Karpas-422 (cell line): ENCODE measurements at regions not wholly inside any gene's neighbourhood (a gene's known extent, or its start where the extent isn't known, plus 50 kb on each side); places are given as distances from the start of the nearest gene placed in this dataset.

Source experiments
- DNase-seq: peaks from one replicate; pipeline ENCODE4 v3.0.0-alpha.2; 2015
- H2AFZ ChIP-seq: fragments of 200-600 bp; sonication (generic); 2 replicates; pipeline ENCODE4 v1.6.1; 2014; ENCODE audit warnings: antibody characterized with exemption, low read length, mixed read lengths
- H3K27ac ChIP-seq: fragments of 200-600 bp; sonication (generic); 2 replicates; pipeline ENCODE4 v1.5.1; 2014; ENCODE audit warnings: mild to moderate bottlenecking, low read length, moderate library complexity
- H3K27me3 ChIP-seq: fragments of 200-600 bp; sonication (generic); 2 replicates; pipeline ENCODE4 v1.6.1; 2014; ENCODE audit warnings: low read length, mixed read lengths
- H3K36me3 ChIP-seq: fragments of 200-600 bp; sonication (generic); 2 replicates; pipeline ENCODE4 v1.6.1; 2014; ENCODE audit warnings: low read length, mixed read lengths; ENCODE audit not compliant: insufficient read depth
- H3K4me1 ChIP-seq: fragments of 200-600 bp; sonication (generic); 2 replicates; pipeline ENCODE4 v1.6.1; 2014; ENCODE audit warnings: mild to moderate bottlenecking, low read length, mixed read lengths
- H3K4me2 ChIP-seq: fragments of 200-600 bp; sonication (generic); 2 replicates; pipeline ENCODE4 v1.6.1; 2014; ENCODE audit warnings: low read length, low read depth, mild to moderate bottlenecking; ENCODE audit not compliant: poor library complexity, severe bottlenecking
- H3K4me3 ChIP-seq: fragments of 200-600 bp; sonication (generic); 2 replicates; pipeline ENCODE4 v1.5.1; 2014; ENCODE audit warnings: mild to moderate bottlenecking, antibody characterized with exemption, low read length, mixed read lengths
- H3K79me2 ChIP-seq: fragments of 200-600 bp; sonication (generic); 2 replicates; pipeline ENCODE4 v1.6.1; 2014; ENCODE audit warnings: mild to moderate bottlenecking, low read length, mixed read lengths
- H3K9ac ChIP-seq: fragments of 200-600 bp; sonication (generic); 2 replicates; pipeline ENCODE4 v1.6.0; 2014; ENCODE audit warnings: low read length
- H3K9me2 ChIP-seq: fragments of 200-600 bp; sonication (generic), shearing (Covaris generic); replicated peaks from 2 replicates; pipeline ENCODE4 v1.6.0; 2014; ENCODE audit warnings: mild to moderate bottlenecking, low read length, moderate library complexity; ENCODE audit not compliant: insufficient read depth
- H3K9me3 ChIP-seq: fragments of 300-700, 200-600 bp; sonication (generic); 2 replicates; pipeline ENCODE4 v1.6.1; 2014; ENCODE audit warnings: low read length, mixed read lengths
- H4K20me1 ChIP-seq: fragments of 200-600 bp; sonication (generic); 2 replicates; pipeline ENCODE4 v1.6.1; 2014; ENCODE audit warnings: mild to moderate bottlenecking, antibody characterized with exemption, low read length, low read depth; ENCODE audit not compliant: insufficient read depth

- Histone ChIP-seq H3K27me3 (no peaks in the 10 kb centered on the region), H3K79me2 (no peaks in the 10 kb centered on the region), H3K4me3 (no peak overlapping the region), H2AFZ (no peak overlapping the region), H3K4me2 (no peak overlapping the region), H3K36me3 (no peaks in the 10 kb centered on the region; the same call in 1 of the 2 replicates), H3K27ac (no peak overlapping the region), H3K4me1 (peaks cover 15% of the 10 kb centered on the region), H4K20me1 (no peaks in the 10 kb centered on the region), H3K9me3 (no peaks in the 10 kb centered on the region), H3K9ac (no peak overlapping the region), H3K9me2 (no peaks in the 10 kb centered on the region)
- DNase-seq, result no peak
These were observed 273.8 kb downstream of the MRTFB start for GRCh38 chr16:14344945-14345344.

GRCh38 chr16:14344292-14344691 is 273.2 kb downstream of the MRTFB start:
- Histone ChIP-seq H3K4me2 (no peak overlapping the region), H3K4me1 (peaks cover 9% of the 10 kb centered on the region), H3K27me3 (no peaks in the 10 kb centered on the region), H4K20me1 (no peaks in the 10 kb centered on the region), H3K9ac (no peak overlapping the region), H2AFZ (no peak overlapping the region), H3K4me3 (no peak overlapping the region), H3K9me2 (no peaks in the 10 kb centered on the region), H3K36me3 (no peaks in the 10 kb centered on the region; the same call in 1 of the 2 replicates), H3K27ac (no peak overlapping the region), H3K9me3 (no peaks in the 10 kb centered on the region), H3K79me2 (no peaks in the 10 kb centered on the region)
- no peak for DNase-seq

GRCh38 chr16:14341324-14342225 is 270.5 kb downstream of the MRTFB start:
- no peak overlapping the region for H2AFZ ChIP-seq
- H3K9me2 ChIP-seq, result no peaks in the 10 kb centered on the region
- no peaks in the 10 kb centered on the region for H3K9me3 ChIP-seq
- no peak overlapping the region for H3K4me2 ChIP-seq
- H3K9ac ChIP-seq, result no peak overlapping the region
- H3K36me3 ChIP-seq, result no peaks in the 10 kb centered on the region; the same call in 1 of the 2 replicates
- H3K79me2 ChIP-seq, result no peaks in the 10 kb centered on the region
- no peak overlapping the region for H3K4me3 ChIP-seq
- no peaks in the 10 kb centered on the region for H4K20me1 ChIP-seq
- H3K27me3 ChIP-seq, result no peaks in the 10 kb centered on the region
- peaks cover 3% of the 10 kb centered on the region for H3K4me1 ChIP-seq
- H3K27ac ChIP-seq, result no peak overlapping the region
- no peak for DNase-seq

GRCh38 chr16:14339694-14340093 is 268.6 kb downstream of the MRTFB start:
- no peaks in the 10 kb centered on the region; the same call in 1 of the 2 replicates for H3K4me1 ChIP-seq
- H3K4me3 ChIP-seq, result no peak overlapping the region
- H2AFZ ChIP-seq, result no peak overlapping the region
- H3K4me2 ChIP-seq, result no peak overlapping the region
- no peak for DNase-seq
- H3K27me3 ChIP-seq, result no peaks in the 10 kb centered on the region
- no peaks in the 10 kb centered on the region for H3K9me3 ChIP-seq
- no peaks in the 10 kb centered on the region for H4K20me1 ChIP-seq
- no peak overlapping the region for H3K27ac ChIP-seq
- no peak overlapping the region for H3K9ac ChIP-seq
- no peaks in the 10 kb centered on the region; the same call in 1 of the 2 replicates for H3K36me3 ChIP-seq
- no peaks in the 10 kb centered on the region for H3K79me2 ChIP-seq
- H3K9me2 ChIP-seq, result no peaks in the 10 kb centered on the region

GRCh38 chr16:14338969-14339368 is 267.9 kb downstream of the MRTFB start:
- H3K9me2 ChIP-seq, result no peaks in the 10 kb centered on the region
- H4K20me1 ChIP-seq, result no peaks in the 10 kb centered on the region
- H3K9ac ChIP-seq, result no peak overlapping the region
- H3K4me2 ChIP-seq, result no peak overlapping the region
- no peak overlapping the region for H3K27ac ChIP-seq
- no peak overlapping the region for H2AFZ ChIP-seq
- no peaks in the 10 kb centered on the region for H3K9me3 ChIP-seq
- no peak overlapping the region for H3K4me3 ChIP-seq
- DNase-seq, result no peak
- no peaks in the 10 kb centered on the region for H3K4me1 ChIP-seq
- no peaks in the 10 kb centered on the region for H3K27me3 ChIP-seq
- H3K79me2 ChIP-seq, result no peaks in the 10 kb centered on the region
- no peaks in the 10 kb centered on the region; the same call in 1 of the 2 replicates for H3K36me3 ChIP-seq

GRCh38 chr16:14338236-14338635 is 267.1 kb downstream of the MRTFB start:
- Histone ChIP-seq H3K27me3 (no peaks in the 10 kb centered on the region), H3K36me3 (no peaks in the 10 kb centered on the region; the same call in 1 of the 2 replicates), H3K79me2 (no peaks in the 10 kb centered on the region), H3K4me2 (no peak overlapping the region), H3K9me2 (no peaks in the 10 kb centered on the region), H3K27ac (no peak overlapping the region), H3K4me3 (no peak overlapping the region), H2AFZ (no peak overlapping the region), H3K4me1 (no peaks in the 10 kb centered on the region), H3K9ac (no peak overlapping the region), H4K20me1 (no peaks in the 10 kb centered on the region), H3K9me3 (no peaks in the 10 kb centered on the region)
- no peak for DNase-seq

- Histone ChIP-seq H3K9me3 (no peaks in the 10 kb centered on the region), H2AFZ (no peak overlapping the region), H3K9ac (no peak overlapping the region)
These were observed 266.4 kb downstream of the MRTFB start for GRCh38 chr16:14337303-14338191.

GRCh38 chr16:14335297-14335696 is 264.2 kb downstream of the MRTFB start:
- no peaks in the 10 kb centered on the region for H3K9me3 ChIP-seq
- no peaks in the 10 kb centered on the region for H4K20me1 ChIP-seq
- no peak overlapping the region for H3K27ac ChIP-seq
- no peak overlapping the region for H2AFZ ChIP-seq
- H3K9ac ChIP-seq, result no peak overlapping the region
- H3K4me2 ChIP-seq, result no peak overlapping the region
- DNase-seq, result peak; percentile 66
- no peaks in the 10 kb centered on the region; the same call in 1 of the 2 replicates for H3K36me3 ChIP-seq
- H3K9me2 ChIP-seq, result no peaks in the 10 kb centered on the region
- H3K27me3 ChIP-seq, result no peaks in the 10 kb centered on the region
- H3K4me3 ChIP-seq, result no peak overlapping the region
- no peaks in the 10 kb centered on the region for H3K79me2 ChIP-seq
- H3K4me1 ChIP-seq, result no peaks in the 10 kb centered on the region

More at GRCh38 chr16:14337303-14338191, 266.4 kb downstream of the MRTFB start:
- DNase-seq, result no peak
- no peak overlapping the region for H3K4me3 ChIP-seq
- no peaks in the 10 kb centered on the region for H3K9me2 ChIP-seq
- no peaks in the 10 kb centered on the region for H3K79me2 ChIP-seq
- H4K20me1 ChIP-seq, result no peaks in the 10 kb centered on the region
- H3K27ac ChIP-seq, result no peak overlapping the region
- no peaks in the 10 kb centered on the region; the same call in 1 of the 2 replicates for H3K36me3 ChIP-seq
- no peaks in the 10 kb centered on the region for H3K27me3 ChIP-seq
- H3K4me1 ChIP-seq, result no peaks in the 10 kb centered on the region
- H3K4me2 ChIP-seq, result no peak overlapping the region
